RPMI7951 (cell line): ENCODE measurements at regions not wholly inside any gene's neighbourhood (a gene's known extent, or its start where the extent isn't known, plus 50 kb on each side); places are given as distances from the start of the nearest gene placed in this dataset.
A peak's percentile ranks its signal among the peaks of the same experiment; 100 is the strongest.

Experiments
- DNase-seq: peaks from one replicate; pipeline ENCODE4 v3.0.0-alpha.2; 2012; ENCODE audit warnings: low read depth

DNA sequence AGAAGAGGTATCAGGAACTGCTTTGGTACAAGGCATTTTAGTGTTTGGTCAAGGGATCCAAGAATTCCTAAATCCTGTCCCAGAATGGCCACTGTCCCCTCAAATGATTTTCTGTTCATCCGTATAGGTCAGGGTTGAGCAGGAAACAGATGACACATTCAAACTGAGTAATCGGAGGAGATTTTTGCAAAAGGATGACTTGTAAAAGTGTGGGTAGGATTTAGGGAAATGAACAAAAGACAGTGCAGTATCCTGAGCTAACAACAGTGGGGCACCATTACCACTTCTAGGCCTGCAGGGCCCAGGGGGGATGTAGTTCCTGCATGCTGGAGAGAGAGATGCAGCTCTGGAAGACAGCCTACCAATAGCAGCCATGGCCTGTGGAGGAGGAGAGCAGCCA, 290.1 kb downstream of the ZSWIM6 start:
- no peak for DNase-seq

GRCh38 chr5:61623401-61624069, 291.5 kb downstream of the ZSWIM6 start:
- no peak for DNase-seq

DNA sequence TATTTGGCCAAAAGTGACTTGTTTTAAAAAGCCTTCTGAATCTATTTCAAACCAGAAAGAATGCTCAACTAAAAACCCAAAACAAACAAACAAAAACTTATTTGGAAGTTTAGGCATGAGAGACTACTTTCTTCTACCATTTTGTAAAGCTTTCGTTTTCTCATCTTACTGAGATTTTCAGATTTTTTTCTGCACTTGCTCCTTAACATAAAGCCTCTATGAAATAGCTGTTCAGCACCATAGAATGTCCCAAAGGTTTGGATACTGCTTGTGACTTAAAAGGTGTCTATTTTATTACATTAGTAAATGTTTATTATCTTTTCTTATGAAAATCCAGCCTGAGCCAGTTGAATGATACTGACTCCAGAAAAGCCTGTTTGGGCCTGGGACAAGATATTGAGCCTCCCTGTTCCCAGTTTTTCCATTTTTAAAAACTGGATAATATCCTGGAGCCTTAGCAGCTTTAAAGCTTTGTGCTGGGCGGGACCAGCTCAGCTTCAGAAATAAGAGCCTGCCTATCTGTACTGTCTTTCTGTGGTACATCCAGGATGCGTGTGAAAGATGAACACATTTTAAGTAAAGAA, 292.6 kb downstream of the ZSWIM6 start:
- DNase-seq: no peak

GRCh38 chr5:61625137-61625561, 293.1 kb downstream of the ZSWIM6 start:
- DNase-seq: no peak

- DNase-seq: no peak
Measured at GRCh38 chr5:61625681-61626621, 293.9 kb downstream of the ZSWIM6 start.

DNA sequence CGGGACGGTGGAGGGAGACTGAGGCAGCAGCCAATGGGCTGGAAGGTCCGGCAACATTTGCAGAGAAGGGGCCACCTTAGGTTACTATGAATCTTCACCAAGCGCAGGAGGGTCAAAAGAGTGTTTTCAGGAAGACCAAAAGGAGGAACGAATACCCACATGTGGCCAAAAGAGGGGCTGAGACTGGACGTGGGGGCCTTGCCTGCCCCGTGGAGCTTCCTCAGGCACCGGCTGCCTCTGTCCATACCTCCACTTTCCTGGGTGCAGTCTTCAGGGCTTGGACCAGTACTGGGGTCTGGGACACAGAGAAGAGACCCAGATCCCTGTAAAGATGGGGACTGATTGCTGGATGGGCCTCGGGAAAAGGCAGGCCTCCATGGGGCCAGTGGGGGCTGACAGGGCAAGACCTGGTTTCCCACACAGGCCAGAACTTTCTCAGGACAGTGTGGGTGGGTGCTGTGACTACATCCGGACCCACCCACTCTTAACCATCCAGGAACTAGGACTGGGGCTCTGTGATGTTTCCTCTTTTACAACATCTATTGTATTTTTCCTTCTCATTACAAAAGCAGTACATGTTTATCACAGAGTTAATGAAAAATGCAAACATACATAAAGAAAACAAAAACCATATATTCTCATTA, 294.7 kb downstream of the ZSWIM6 start:
- no peak for DNase-seq

DNA sequence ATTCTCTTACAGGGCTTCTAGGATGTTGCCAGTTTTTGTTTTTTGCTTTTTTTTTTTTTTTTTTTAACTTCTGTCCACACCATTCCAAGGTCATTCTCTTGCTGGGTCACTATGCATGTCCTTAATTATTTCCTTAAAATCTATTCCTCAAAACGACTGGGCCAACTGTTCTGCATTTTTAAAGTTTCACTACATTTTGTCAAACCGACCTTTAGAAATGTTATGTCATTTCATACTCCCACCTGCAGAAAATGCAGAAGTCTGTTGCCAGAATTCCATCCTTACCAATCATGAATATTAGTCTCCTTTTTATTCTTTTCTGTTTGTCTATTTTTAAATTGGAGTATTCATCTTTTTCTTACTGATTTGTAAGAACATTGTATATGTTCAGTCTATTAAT, 295.5 kb downstream of the ZSWIM6 start:
- no peak for DNase-seq

DNA sequence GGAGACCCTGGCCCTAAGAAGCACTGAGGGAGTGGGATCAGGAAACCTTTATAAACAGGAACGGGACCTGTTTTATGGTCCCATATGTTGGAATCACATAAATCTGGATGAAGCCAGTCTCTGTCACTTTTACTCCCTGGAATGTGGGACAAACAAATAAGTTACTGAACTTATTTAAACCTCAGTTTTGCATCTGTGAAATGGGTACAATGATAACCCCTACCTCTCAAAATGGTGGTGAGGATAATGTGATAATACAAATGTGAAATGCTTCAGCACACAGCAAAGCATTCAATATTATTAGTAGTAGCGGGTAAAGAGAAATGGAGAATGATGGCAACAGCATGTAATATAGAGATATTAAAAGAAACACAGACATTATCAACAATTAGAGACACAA, 298.9 kb downstream of the ZSWIM6 start:
- DNase-seq: no peak

DNA sequence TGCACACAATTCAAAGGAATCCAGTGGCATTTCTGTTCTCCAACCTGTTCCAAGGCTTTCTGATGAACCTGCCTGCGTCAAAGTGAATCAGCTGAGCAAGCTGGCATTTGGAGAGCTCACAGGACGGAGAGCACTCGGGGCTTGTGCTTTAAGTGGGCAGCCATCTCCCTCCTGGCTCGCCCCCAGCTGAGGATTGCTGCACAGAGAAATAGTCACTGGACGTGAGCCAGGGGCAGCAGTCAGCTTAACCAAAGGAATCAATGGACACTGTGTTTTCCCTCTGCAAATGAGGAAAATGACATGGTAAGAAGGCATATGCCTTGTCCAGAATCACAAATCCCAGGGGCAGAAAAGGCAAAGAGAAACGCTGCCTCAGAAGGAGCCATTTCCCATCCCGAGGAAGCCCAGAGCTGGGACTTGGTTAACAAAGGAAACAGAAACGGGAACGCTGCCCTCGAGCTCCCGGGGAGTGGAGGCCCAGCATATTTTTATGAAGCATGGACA, 299.4 kb downstream of the ZSWIM6 start:
- peak; percentile 44 for DNase-seq

DNA sequence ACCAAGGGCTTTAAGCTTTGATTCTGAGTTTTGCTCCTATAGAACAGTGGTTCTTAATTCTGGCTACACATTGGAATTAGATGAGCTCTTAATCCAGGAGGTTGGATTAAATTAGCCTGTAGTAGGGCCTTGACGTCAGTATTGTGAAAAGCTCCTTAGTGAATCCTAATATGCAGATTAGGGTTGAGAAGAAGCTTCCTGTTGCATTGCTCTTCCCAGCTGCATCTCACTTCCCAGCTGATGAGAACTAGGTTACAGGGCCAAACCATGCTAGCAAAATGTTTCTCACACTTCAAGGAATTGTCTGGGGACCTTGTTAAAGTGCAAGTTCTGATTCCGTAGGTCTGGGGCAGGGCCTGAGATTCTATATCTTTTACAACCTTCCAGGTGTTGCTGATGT, 300.0 kb downstream of the ZSWIM6 start:
- no peak for DNase-seq

DNA sequence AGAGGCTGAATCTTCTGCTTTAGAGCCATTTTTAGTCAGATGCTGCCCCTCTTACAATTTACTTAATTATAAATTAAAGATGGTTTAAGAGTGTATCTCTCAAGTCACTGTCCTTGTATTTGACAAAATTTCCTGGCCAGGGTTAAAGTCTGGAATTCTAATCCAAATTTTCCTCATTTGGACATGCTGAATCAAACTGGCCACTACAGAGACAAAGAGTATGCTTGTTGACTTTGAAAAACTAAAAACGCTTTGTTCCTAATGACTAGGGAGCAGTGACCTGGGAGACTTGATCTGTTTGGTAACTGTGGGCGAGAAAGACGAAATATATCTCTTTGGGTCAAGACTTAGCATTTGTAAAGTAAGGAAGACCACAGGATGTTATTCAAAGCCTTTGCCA, 303.2 kb downstream of the ZSWIM6 start:
- DNase-seq: no peak

DNA sequence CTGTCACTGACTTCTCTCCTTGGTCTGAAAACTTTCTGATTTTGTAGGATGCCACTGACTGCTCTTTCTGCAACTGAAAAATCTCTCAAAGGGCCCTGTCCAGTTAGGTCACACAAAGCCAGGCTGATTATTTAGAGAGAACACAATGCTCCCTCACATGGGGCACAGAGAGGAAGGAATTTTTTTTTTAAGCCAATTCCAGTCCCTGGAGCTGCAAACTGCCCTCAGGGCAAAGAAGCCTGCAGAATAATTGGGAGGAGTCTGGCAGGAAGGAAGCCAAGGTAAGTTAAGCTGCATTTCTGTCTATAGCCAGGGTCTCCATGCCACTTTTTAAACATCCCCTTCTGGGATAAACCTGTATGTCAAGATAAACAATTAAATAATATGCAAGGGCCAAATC, 305.5 kb downstream of the ZSWIM6 start:
- DNase-seq: peak; percentile 26

GRCh38 chr5:61638476-61638875, 306.4 kb downstream of the ZSWIM6 start:
- no peak for DNase-seq

DNA sequence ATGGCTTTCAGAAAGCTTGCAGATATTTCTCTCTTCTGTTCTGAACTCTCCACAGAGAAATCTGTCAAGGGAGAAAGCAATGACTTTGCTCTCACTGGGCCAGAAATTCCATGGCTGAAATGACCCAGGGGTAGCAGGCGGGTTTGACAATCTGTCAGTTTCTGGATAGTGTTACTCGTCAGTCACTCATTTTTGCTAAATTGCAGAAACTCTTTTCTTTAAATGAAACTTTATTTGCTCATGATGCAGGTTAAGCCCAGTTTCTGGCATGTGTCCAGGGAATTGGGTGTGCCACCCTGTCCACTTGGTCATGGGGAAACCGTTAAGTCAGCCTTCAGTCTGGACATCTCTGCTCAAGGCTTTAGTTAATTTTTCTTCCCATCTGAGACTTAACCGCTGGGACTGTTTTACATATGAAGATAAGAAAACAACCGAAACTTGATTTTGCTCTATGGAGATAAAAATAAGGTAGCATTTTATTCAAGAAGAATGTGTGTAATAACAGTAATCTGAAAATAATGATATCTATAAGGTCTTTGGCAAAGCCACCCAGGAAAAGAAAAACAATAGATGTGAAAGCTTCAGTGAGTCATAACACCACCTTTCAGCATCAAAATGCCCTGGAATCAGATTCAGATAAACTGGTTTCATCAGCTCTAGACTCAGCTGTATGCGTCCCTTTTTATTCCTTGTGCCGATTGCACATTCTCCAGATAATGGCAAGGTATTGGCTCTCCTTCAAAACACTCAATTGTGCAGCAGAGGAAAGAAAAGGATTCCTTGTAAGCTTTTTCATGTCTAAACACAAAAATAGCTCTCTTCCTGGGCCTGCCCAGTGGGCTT, 308.3 kb downstream of the ZSWIM6 start:
- DNase-seq: no peak

- DNase-seq: no peak
Measured at GRCh38 chr5:61641748-61642565, 309.9 kb downstream of the ZSWIM6 start.

GRCh38 chr5:61647672-61648071, 315.6 kb downstream of the ZSWIM6 start:
- no peak for DNase-seq

DNA sequence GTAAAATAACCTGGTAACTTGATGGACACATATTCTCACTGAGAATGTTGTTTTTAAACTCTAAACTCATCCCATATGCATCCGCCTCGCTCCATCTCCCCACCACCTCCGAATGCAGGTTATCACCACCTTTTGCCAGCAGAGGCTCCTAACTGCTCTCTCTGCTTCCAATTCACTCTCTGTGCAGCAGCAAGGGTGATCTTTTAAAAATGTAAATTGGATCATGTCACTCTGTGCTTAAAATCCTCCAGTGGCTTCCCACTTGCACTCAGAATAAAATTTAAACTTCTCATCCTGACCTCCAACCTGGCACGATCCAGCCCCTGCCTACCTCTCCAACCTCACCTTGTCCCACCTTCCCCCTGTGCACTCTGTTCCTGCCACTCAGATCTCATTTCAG, 317.2 kb downstream of the ZSWIM6 start:
- no peak for DNase-seq

DNA sequence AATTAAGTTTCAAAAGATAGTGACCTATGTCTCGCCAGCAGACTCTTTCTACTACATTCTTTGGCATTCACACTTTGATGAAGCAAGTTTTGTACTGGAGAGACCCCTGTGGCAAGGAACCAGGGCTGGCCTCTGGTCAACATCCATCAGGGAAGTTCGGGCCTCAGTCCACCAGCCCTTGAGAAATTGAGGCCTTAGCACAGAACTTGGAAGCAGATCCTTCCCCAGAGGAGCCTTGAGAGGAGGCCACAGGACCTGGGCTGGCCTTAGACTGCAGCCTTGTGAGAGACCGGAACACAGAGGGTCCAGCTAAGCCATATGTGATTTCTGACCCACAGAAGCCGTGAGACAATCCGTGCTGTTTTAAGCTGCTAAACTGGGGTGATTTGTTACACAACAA, 317.9 kb downstream of the ZSWIM6 start:
- no peak for DNase-seq

DNA sequence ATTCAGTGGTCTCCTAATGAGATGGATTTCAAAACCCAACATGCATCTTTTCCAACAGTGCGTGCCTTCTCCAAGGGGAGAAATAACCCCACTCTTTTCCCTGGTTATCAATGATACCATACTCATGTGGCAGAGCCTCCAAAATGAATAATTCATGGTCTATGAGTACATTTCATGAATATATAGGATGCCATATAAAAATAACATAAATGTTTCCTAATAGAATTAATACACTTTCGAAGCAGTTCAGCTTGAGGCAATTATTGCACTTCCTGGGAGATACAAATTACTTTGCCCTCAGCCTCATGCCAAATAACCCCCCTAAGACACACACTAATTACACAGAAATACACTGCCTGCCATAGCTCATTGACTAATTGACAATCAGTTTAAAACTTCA, 318.6 kb downstream of the ZSWIM6 start:
- DNase-seq: no peak

- DNase-seq: no peak
Measured at GRCh38 chr5:61651195-61651594, 319.1 kb downstream of the ZSWIM6 start.
